Ascending aorta (tissue), 2 donors: ENCODE measurements at regions not wholly inside any gene's neighbourhood (a gene's known extent, or its start where the extent isn't known, plus 50 kb on each side); places are given as distances from the start of the nearest gene placed in this dataset.
A peak's percentile ranks its signal among the peaks of the same experiment; 100 is the strongest.

ENCODE experiments used
- DNase-seq, 2 donors: peaks; one replicate each; pipeline ENCODE4 v3.0.0-alpha.2; 2019; ENCODE audit warnings: low spot score in 2 of 2
- H3K27ac ChIP-seq, 2 donors: fragments of 200-600 bp; sonication (generic); one replicate each; pipeline ENCODE4 v1.5.1; 2016 to 2017; ENCODE audit warnings: mild to moderate bottlenecking in 1 of 2
- H3K27me3 ChIP-seq: fragments of 200-600 bp; sonication (generic); one replicate; pipeline ENCODE4 v1.5.1; 2017
- H3K36me3 ChIP-seq, 2 donors: fragments of 200-600 bp; sonication (generic); one replicate each; pipeline ENCODE4 v1.5.1; 2016
- H3K4me1 ChIP-seq, 2 donors: fragments of 200-600 bp; sonication (generic); one replicate each; pipeline ENCODE4 v1.5.1; 2016 to 2017; ENCODE audit warnings: mild to moderate bottlenecking in 1 of 2
- H3K4me3 ChIP-seq, 2 donors: fragments of 200-600 bp; sonication (generic); one replicate each; pipeline ENCODE4 v1.5.1; 2016 to 2017; ENCODE audit warnings: mild to moderate bottlenecking in 1 of 2
- H3K9me3 ChIP-seq, 2 donors: fragments of 200-600 bp; sonication (generic); one replicate each; pipeline ENCODE4 v1.5.1; 2016
- CTCF ChIP-seq, 3 experiments: fragments of 200-600 bp in 2 of 3; fragments of 450-650 bp in 1 of 3; sonication (generic) in 2 of 3; IDR thresholded peaks; one replicate each; pipeline ENCODE4 v1.5.1; 2016 to 2019; ENCODE audit warnings: antibody characterized with exemption in 3 of 3, mild to moderate bottlenecking in 1 of 3, moderate library complexity in 1 of 3
- intact Hi-C: fragments of 100-400 bp; cut with DNase I; formaldehyde crosslinking; loops from one replicate; pipeline ENCODE4 v1.15.1; 2023

GRCh38 chr11:122186439-122187080 lies 70.5 kb upstream of the BLID start:
- DNase-seq, result peak in 1 of 2 donors; percentile 81
- Histone ChIP-seq H3K4me1 (peaks cover 7 to 35% of the 10 kb centered on the region in 2 donors), H3K27me3 (no peaks in the 10 kb centered on the region), H3K36me3 (peaks cover 0 to 13% of the 10 kb centered on the region in 2 donors), H3K4me3 (no peak overlapping the region), H3K9me3 (peaks cover 14 to 42% of the 10 kb centered on the region in 2 donors), H3K27ac (peak overlapping the region; percentile 89 to 92)
- TF ChIP-seq CTCF (IDR thresholded peaks at IDR 0.05), result no peak
- intact Hi-C loops, result loop anchor here (2.0 kb wide), 1 partner anchor 16 kb away; no protein-coding TSS in a partner anchor

GRCh38 chr11:122183933-122184332 lies 67.9 kb upstream of the BLID start:
- TF ChIP-seq CTCF (IDR thresholded peaks at IDR 0.05), result no peak
- H3K27ac ChIP-seq, result peak overlapping the region; percentile 5 to 23
- H3K36me3 ChIP-seq, result peaks cover 0 to 13% of the 10 kb centered on the region in 2 donors
- intact Hi-C loops, result no loop called here
- no peak for DNase-seq
- H3K27me3 ChIP-seq, result no peaks in the 10 kb centered on the region
- H3K4me3 ChIP-seq, result no peak overlapping the region
- peaks cover 13 to 28% of the 10 kb centered on the region in 2 donors for H3K4me1 ChIP-seq
- H3K9me3 ChIP-seq, result peaks cover 14 to 42% of the 10 kb centered on the region in 2 donors

- Histone ChIP-seq H3K9me3 (peaks cover 14 to 40% of the 10 kb centered on the region in 2 donors), H3K36me3 (peaks cover 0 to 13% of the 10 kb centered on the region in 2 donors), H3K27me3 (no peaks in the 10 kb centered on the region), H3K4me1 (peaks cover 6 to 18% of the 10 kb centered on the region in 2 donors), H3K4me3 (no peak overlapping the region), H3K27ac (peak overlapping the region; percentile 81 to 83)
- TF ChIP-seq CTCF (IDR thresholded peaks at IDR 0.05), result no peak
- DNase-seq, result no peak
- intact Hi-C loops, result no loop called here
Measured at GRCh38 chr11:122181893-122182292, 65.9 kb upstream of the BLID start.

GRCh38 chr11:122181372-122181771 lies 65.4 kb upstream of the BLID start:
- no peak for TF ChIP-seq CTCF (IDR thresholded peaks at IDR 0.05)
- intact Hi-C loops, result no loop called here
- DNase-seq, result no peak
- Histone ChIP-seq H3K27ac (peak overlapping the region; percentile 81 to 83), H3K27me3 (no peaks in the 10 kb centered on the region), H3K36me3 (peaks cover 0 to 13% of the 10 kb centered on the region in 2 donors), H3K4me1 (peaks cover 6 to 20% of the 10 kb centered on the region in 2 donors), H3K9me3 (peaks cover 13 to 35% of the 10 kb centered on the region in 2 donors), H3K4me3 (no peak overlapping the region)

GRCh38 chr11:122179961-122180834 lies 64.2 kb upstream of the BLID start:
- Histone ChIP-seq H3K36me3 (peaks cover 0 to 10% of the 10 kb centered on the region in 2 donors), H3K27me3 (no peaks in the 10 kb centered on the region), H3K4me3 (peak overlapping the region in 1 of 2 donors; percentile 47), H3K9me3 (peaks cover 1 to 23% of the 10 kb centered on the region in 2 donors), H3K4me1 (peaks cover 6 to 21% of the 10 kb centered on the region in 2 donors), H3K27ac (peak overlapping the region; percentile 81 to 83)
- intact Hi-C loops, result loop anchor here (2.0 kb wide), 1 partner anchor 21 kb away; no protein-coding TSS in a partner anchor
- TF ChIP-seq CTCF (IDR thresholded peaks at IDR 0.05), result no peak
- DNase-seq, result peak; percentile 32 to 87
